HCT116 (cell line): ENCODE measurements at regions not wholly inside any gene's neighbourhood (a gene's known extent, or its start where the extent isn't known, plus 50 kb on each side); places are given as distances from the start of the nearest gene placed in this dataset.

ENCODE experiments used
- ATAC-seq: fragments of 200-7000 bp; cut with Tn5 transposase; 2 replicates; pipeline ENCODE4 v1.9.1; 2020; ENCODE audit warnings: mild to moderate bottlenecking, moderate library complexity
- BruUV-seq: library from RNA; stranded (reverse); fragments of 400-500 nt; replicated peaks from 2 replicates; lab custom pipeline; 2021; lab: Mats Ljungman, UMichigan
- CTCF ChIA-PET: fragments of 300-600 bp; sonication (Branson Sonifier 250); formaldehyde crosslinking; loops from one replicate; lab custom pipeline; 2021; ENCODE audit warnings: antibody characterized with exemption; lab: Charles Lee
- POLR2A ChIA-PET: fragments of 300-600, 350-600 bp; sonication (Branson Sonifier 250); formaldehyde crosslinking; loops from one replicate; lab custom pipeline; 2021; ENCODE audit warnings: antibody characterized with exemption; lab: Charles Lee
- RAD21 ChIA-PET, 2 experiments: fragments of 300-600 bp; sonication (Branson Sonifier 250); formaldehyde crosslinking; loops; one replicate each; lab custom pipeline; 2023; ENCODE audit warnings: low total read pairs in 2 of 2; ENCODE audit not compliant: uncharacterized antibody in 2 of 2, unreplicated experiment in 2 of 2, low non-redundant PET in 1 of 2; lab: Charles Lee
- DNase-seq: peaks from one replicate; pipeline ENCODE4 v3.0.0-alpha.2; 2010; ENCODE audit warnings: low read depth, low spot score
- H2AFZ ChIP-seq: fragments of 200-600 bp; shearing (Covaris generic), sonication (generic); 2 replicates; pipeline ENCODE4 v1.6.1; 2017; ENCODE audit warnings: low read depth, mixed run types, mixed read lengths, antibody characterized with exemption, low read length; ENCODE audit not compliant: poor library complexity, severe bottlenecking
- H3K27ac ChIP-seq: 2 replicates; pipeline ENCODE4 v1.5.1; 2012; ENCODE audit warnings: low read depth, low read length
- H3K27me3 ChIP-seq: fragments of 200-600 bp; sonication (generic); 2 replicates; pipeline ENCODE4 v1.6.1; 2016; ENCODE audit warnings: mixed run types, low read length, mixed read lengths; ENCODE audit not compliant: insufficient read depth
- H3K36me3 ChIP-seq, 2 experiments: fragments of 200-500 bp in 1 of 2; fragments of 200-600 bp in 1 of 2; sonication (Bioruptor generic) in 1 of 2; sonication (generic) in 1 of 2; 2 replicates each; pipeline versions ENCODE4 v1.5.1 to v1.6.1; 2014 to 2016; ENCODE audit warnings: low read length in 2 of 2, inconsistent platforms in 1 of 2, mixed read lengths in 1 of 2, mixed run types in 1 of 2; ENCODE audit not compliant: insufficient read depth in 2 of 2, control insufficient read depth in 1 of 2
- H3K4me1 ChIP-seq, 2 experiments: fragments of 200-600 bp in 1 of 2; sonication (generic) in 1 of 2; 2 replicates each; pipeline versions ENCODE4 v1.5.1 to v1.6.1; 2012 to 2017; ENCODE audit warnings: low read length in 2 of 2, inconsistent platforms in 1 of 2, mild to moderate bottlenecking in 1 of 2, mixed read lengths in 1 of 2, mixed run types in 1 of 2, moderate library complexity in 1 of 2; ENCODE audit not compliant: insufficient read depth in 2 of 2, control insufficient read depth in 1 of 2
- H3K4me2 ChIP-seq: fragments of 200-600 bp; sonication (generic); 2 replicates; pipeline ENCODE4 v1.6.1; 2017; ENCODE audit warnings: mixed run types, low read length, mixed read lengths
- H3K4me3 ChIP-seq, 2 experiments: fragments of 200-600 bp in 1 of 2; sonication (generic) in 1 of 2; replicated peaks in 1 of 2; 2 replicates each; pipeline ENCODE4 v1.5.1; 2011 to 2016; ENCODE audit warnings: low read length in 2 of 2, control low read depth in 1 of 2, low read depth in 1 of 2, mild to moderate bottlenecking in 1 of 2, mixed read lengths in 1 of 2, mixed run types in 1 of 2
- H3K79me2 ChIP-seq: fragments of 200-600 bp; sonication (generic); 2 replicates; pipeline ENCODE4 v1.6.1; 2017; ENCODE audit warnings: mild to moderate bottlenecking, mixed run types, low read length, moderate library complexity, mixed read lengths; ENCODE audit not compliant: insufficient read depth
- H3K9ac ChIP-seq: fragments of 200-600 bp; sonication (generic); 2 replicates; pipeline ENCODE4 v1.6.1; 2016; ENCODE audit warnings: low read length, mixed read lengths
- H3K9me2 ChIP-seq: fragments of 200-600 bp; sonication (generic), shearing (Covaris generic); 2 replicates; pipeline ENCODE4 v1.6.1; 2017; ENCODE audit warnings: mixed run types, mild to moderate bottlenecking, moderate library complexity; ENCODE audit not compliant: insufficient read depth
- H3K9me3 ChIP-seq, 2 experiments: fragments of 200-500 bp in 1 of 2; fragments of 200-600 bp in 1 of 2; sonication (Bioruptor generic) in 1 of 2; sonication (generic) in 1 of 2; 2 replicates each; pipeline ENCODE4 v1.6.1; 2014 to 2017; ENCODE audit warnings: low read length in 2 of 2, mixed read lengths in 2 of 2, inconsistent platforms in 1 of 2, low read depth in 1 of 2, mild to moderate bottlenecking in 1 of 2, mixed run types in 1 of 2, moderate library complexity in 1 of 2; ENCODE audit not compliant: control insufficient read depth in 1 of 2, insufficient read depth in 1 of 2
- H4K20me1 ChIP-seq: fragments of 200-600 bp; sonication (generic), shearing (Covaris generic); 2 replicates; pipeline ENCODE4 v1.6.1; 2017; ENCODE audit warnings: mixed run types, mild to moderate bottlenecking, moderate library complexity; ENCODE audit not compliant: insufficient read depth
- ATF3 ChIP-seq: IDR thresholded peaks from 2 replicates; pipeline ENCODE4 v1.6.1; 2012
- EZH2 ChIP-seq: fragments of 200-600 bp; sonication (generic); IDR thresholded peaks from 2 replicates; pipeline ENCODE4 v1.6.1; 2017; ENCODE audit warnings: antibody characterized with exemption, mixed run types
- EZH2phosphoT487 ChIP-seq: fragments of 200-600 bp; IDR thresholded peaks from 2 replicates; pipeline ENCODE4 v1.6.1; 2018; ENCODE audit warnings: antibody characterized with exemption, borderline replicate concordance
- MAX ChIP-seq: IDR thresholded peaks from 2 replicates; pipeline ENCODE4 v1.6.1; 2012
- POLR2AphosphoS5 ChIP-seq: IDR thresholded peaks from 2 replicates; pipeline ENCODE4 v1.6.1; 2011; ENCODE audit warnings: mild to moderate bottlenecking, low read depth, low read length, moderate library complexity
- SIN3A ChIP-seq: IDR thresholded peaks from 2 replicates; pipeline ENCODE4 v1.6.1; 2012; ENCODE audit warnings: low read depth
- ZNF274 ChIP-seq: fragments of 200-500 bp; sonication (Bioruptor generic); IDR thresholded peaks from 2 replicates; pipeline ENCODE4 v1.6.1; 2014; ENCODE audit warnings: mild to moderate bottlenecking, low read depth, low read length, inconsistent platforms
- intact Hi-C: fragments of 100-400 bp; cut with micrococcal nuclease; formaldehyde crosslinking; loops from 2 replicates; pipeline ENCODE4 v1.10.0; 2022

DNA sequence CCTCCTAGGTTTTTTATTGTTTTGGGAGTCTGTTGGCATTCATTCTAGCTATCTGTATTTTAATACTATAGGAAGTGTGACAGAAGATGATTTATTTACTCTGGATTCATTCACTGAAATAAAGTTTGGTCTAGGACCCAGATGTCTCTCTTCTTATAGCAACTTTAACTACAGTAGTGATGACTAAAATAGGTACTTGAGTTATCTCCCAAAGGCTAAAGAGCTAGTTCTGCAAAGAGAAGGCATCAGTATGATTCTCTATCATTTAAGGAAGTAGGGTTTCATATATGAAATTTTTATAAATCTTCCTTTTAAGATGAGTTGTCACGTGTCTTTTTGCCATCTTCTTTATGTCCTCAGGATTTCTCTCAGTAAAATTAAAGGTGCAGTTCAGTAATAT lies 507.4 kb downstream of the KCTD12 start:
- Histone ChIP-seq H3K9me2 (no peaks in the 10 kb centered on the region), H3K4me1 (no peaks in the 10 kb centered on the region), H4K20me1 (no peaks in the 10 kb centered on the region), H3K4me2 (no peak overlapping the region), H3K9ac (no peak overlapping the region), H3K79me2 (no peaks in the 10 kb centered on the region), H3K27ac (no peak overlapping the region), H3K4me3 (no peak overlapping the region), H3K27me3 (no peaks in the 10 kb centered on the region), H2AFZ (no peak overlapping the region), H3K36me3 (no peaks in the 10 kb centered on the region), H3K9me3 (no peaks in the 10 kb centered on the region)
- DNase-seq (no peak), ATAC-seq (no peak)
- TF ChIP-seq ATF3 = no peak
- ChIA-PET CTCF (no interaction called here), POLR2A (no interaction called here), RAD21 (no interaction called here)
- intact Hi-C loops = no loop called here
- BruUV-seq = no TSS peak

DNA sequence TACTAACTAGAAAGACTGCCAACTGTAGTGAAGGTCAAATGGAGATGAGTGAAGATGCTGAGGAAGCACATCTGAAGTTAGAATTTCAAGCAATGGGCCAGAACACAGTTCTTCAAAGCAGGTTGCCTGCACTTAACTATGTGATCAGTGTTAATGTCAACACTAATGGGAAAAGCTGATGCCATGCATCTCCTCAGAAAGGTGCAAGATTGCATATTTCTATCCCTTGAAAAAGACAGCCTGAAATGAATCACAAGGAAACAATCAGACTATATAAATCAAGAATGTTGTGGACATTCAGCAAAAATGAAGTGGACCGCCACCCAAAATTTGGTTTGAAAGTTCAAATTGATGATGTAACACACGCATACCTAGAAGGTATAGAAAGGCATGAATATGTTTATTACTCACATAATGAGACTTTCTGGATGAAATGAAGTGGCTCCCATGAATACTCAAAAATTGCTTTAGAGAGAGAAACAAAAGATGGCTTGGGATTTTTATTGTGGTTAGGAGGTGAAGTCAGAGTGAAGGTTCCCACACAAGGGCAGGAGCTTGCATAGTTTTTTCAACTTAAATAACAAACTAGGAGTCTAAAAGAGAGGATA lies 522.4 kb downstream of the KCTD12 start:
- H2AFZ ChIP-seq = no peak overlapping the region
- no peak for TF ChIP-seq ZNF274
- no peaks in the 10 kb centered on the region for H3K9me3 ChIP-seq
- RAD21 ChIA-PET = no interaction called here
- CTCF ChIA-PET = no interaction called here
- POLR2A ChIA-PET = no interaction called here
- no peaks in the 10 kb centered on the region for H4K20me1 ChIP-seq
- H3K79me2 ChIP-seq = no peaks in the 10 kb centered on the region
- intact Hi-C loops = no loop called here
- H3K27ac ChIP-seq = no peak overlapping the region
- no peak overlapping the region for H3K9ac ChIP-seq
- H3K27me3 ChIP-seq = no peaks in the 10 kb centered on the region
- no peaks in the 10 kb centered on the region for H3K4me1 ChIP-seq
- H3K4me2 ChIP-seq = no peak overlapping the region
- DNase-seq = no peak
- no peaks in the 10 kb centered on the region for H3K9me2 ChIP-seq
- no peak overlapping the region for H3K4me3 ChIP-seq
- ATAC-seq = no peak
- no TSS peak for BruUV-seq
- no peaks in the 10 kb centered on the region for H3K36me3 ChIP-seq

- intact Hi-C loops = no loop called here
- ChIA-PET CTCF (no interaction called here), RAD21 (no interaction called here), POLR2A (no interaction called here)
- H3K27me3 ChIP-seq = no peaks in the 10 kb centered on the region
- H3K27ac ChIP-seq = no peak overlapping the region
- no peak for DNase-seq
- no peak for TF ChIP-seq EZH2phosphoT487
- no peak for TF ChIP-seq MAX
- TF ChIP-seq EZH2 = no peak
- no peak for TF ChIP-seq SIN3A
- no peak for TF ChIP-seq POLR2AphosphoS5
- H3K4me2 ChIP-seq = no peak overlapping the region
- no peak overlapping the region for H2AFZ ChIP-seq
- no peaks in the 10 kb centered on the region for H4K20me1 ChIP-seq
- no TSS peak for BruUV-seq
- no peaks in the 10 kb centered on the region for H3K9me2 ChIP-seq
- ATAC-seq = no peak
- no peak overlapping the region for H3K4me3 ChIP-seq
- H3K9ac ChIP-seq = no peak overlapping the region
- H3K4me1 ChIP-seq = no peaks in the 10 kb centered on the region
- H3K9me3 ChIP-seq = no peaks in the 10 kb centered on the region
- no peaks in the 10 kb centered on the region for H3K36me3 ChIP-seq
- no peaks in the 10 kb centered on the region for H3K79me2 ChIP-seq
These were observed 524.3 kb downstream of the KCTD12 start for GRCh38 chr13:76361868-76362267.
